Esophagus squamous epithelium (tissue), 4 donors: ENCODE measurements at regions not wholly inside any gene's neighbourhood (a gene's known extent, or its start where the extent isn't known, plus 50 kb on each side); places are given as distances from the start of the nearest gene placed in this dataset.

Experiments
- CTCF ChIP-seq, 6 experiments: fragments of 450-650 bp in 4 of 6; fragments of 200-600 bp in 2 of 6; sonication (generic) in 2 of 6; IDR thresholded peaks; one replicate each; pipeline ENCODE4 v1.5.1; 2016 to 2019; ENCODE audit warnings: antibody characterized with exemption in 6 of 6, mild to moderate bottlenecking in 4 of 6, moderate library complexity in 4 of 6
- POLR2A ChIP-seq, 4 donors: fragments of 450-650 bp; IDR thresholded peaks; one replicate each; pipeline ENCODE4 v1.6.1; 2017; ENCODE audit warnings: antibody characterized with exemption in 4 of 4, mild to moderate bottlenecking in 4 of 4, moderate library complexity in 3 of 4

- TF ChIP-seq CTCF (IDR thresholded peaks at IDR 0.05) (no peak), POLR2A (IDR thresholded peaks at IDR 0.05) (no peak)
Observed at GRCh38 chr10:113301342-113301984, 251.4 kb upstream of the HABP2 start.
